Mesodermal cell (in vitro differentiated cells): ENCODE measurements at regions not wholly inside any gene's neighbourhood (a gene's known extent, or its start where the extent isn't known, plus 50 kb on each side); places are given as distances from the start of the nearest gene placed in this dataset.

Source experiments
- H3K27ac ChIP-seq: 2 replicates; pipeline ENCODE4 v1.7.0; 2013; ENCODE audit warnings: mild to moderate bottlenecking, low read depth, low read length, moderate library complexity; ENCODE audit not compliant: severe bottlenecking
- H3K36me3 ChIP-seq: 2 replicates; pipeline ENCODE4 v1.7.1; 2013; ENCODE audit warnings: mild to moderate bottlenecking, low read length, moderate library complexity; ENCODE audit not compliant: control insufficient read depth, insufficient read depth
- H3K4me1 ChIP-seq: one replicate; pipeline ENCODE4 v1.7.1; 2013; ENCODE audit warnings: mild to moderate bottlenecking, low read length; ENCODE audit not compliant: insufficient read depth, control insufficient read depth, poor library complexity, severe bottlenecking
- H3K4me3 ChIP-seq: 2 replicates; pipeline ENCODE4 v1.7.0; 2013; ENCODE audit warnings: low read length, control low read depth, mild to moderate bottlenecking; ENCODE audit not compliant: insufficient read depth, poor library complexity, severe bottlenecking; ENCODE audit errors: extremely low read depth
- H3K9me3 ChIP-seq: 2 replicates; pipeline ENCODE4 v1.7.1; 2013; ENCODE audit warnings: mild to moderate bottlenecking, low read length, moderate library complexity; ENCODE audit not compliant: control insufficient read depth
- WGBS, 2 experiments: methylation state at CpG; one replicate each; pipeline ENCODE4 v1.1.5; 2013; ENCODE audit warnings: missing lambda C conversion rate in 2 of 2; ENCODE audit not compliant: insufficient coverage in 2 of 2; 5-methylcytosine and 5-hydroxymethylcytosine counted together

DNA sequence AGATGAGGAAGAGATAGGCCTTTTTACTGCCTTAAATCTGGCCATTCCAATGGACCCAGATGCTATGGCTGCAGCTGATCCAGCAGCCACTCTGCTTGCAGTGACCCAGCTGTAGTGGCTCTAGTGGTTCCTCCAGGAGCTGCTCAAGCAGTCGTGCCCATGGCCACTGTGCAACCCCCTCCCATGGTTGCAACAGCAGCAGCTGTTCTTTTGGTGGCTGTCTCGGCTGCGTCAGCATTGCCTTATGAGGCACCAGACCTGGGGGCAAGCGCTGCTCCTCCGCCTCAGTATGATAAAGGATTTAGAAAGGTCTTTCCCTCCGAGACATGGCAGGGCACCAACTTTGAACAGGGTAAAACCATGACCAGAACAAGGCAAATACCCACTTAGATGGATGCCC, 384.9 kb upstream of the DCC start:
- Histone ChIP-seq H3K27ac (no peak overlapping the region), H3K4me3 (no peak overlapping the region), H3K4me1 (no peaks in the 10 kb centered on the region), H3K9me3 (no peaks in the 10 kb centered on the region), H3K36me3 (no peaks in the 10 kb centered on the region)
- 92 to 94% methylated on average over 3 to 4 of the region's 6 CpGs for WGBS, 2 experiments

DNA sequence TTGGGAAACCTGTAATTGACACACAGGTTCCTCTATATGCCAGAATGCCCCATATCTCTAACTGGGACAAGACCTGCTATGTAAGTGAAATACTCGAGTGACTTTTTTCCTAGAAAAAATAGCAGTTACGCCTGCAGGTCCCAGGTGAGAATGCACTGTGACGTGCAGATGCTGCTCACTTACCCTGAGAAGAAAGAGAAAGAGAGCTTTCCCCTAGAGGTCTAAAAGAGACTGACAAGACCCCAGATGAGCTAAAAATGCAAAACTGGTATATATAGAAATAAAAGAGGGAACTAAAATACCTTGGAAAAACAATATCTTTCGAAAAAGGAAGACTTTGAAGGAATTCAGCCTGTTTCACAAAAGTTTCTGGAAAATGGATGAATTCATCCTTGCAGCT, 383.0 kb upstream of the DCC start:
- H3K4me3 ChIP-seq: no peak overlapping the region
- WGBS, 2 experiments: 78 to 83% methylated on average over 3 to 4 of the region's 4 CpGs
- no peak overlapping the region for H3K27ac ChIP-seq
- H3K4me1 ChIP-seq: no peaks in the 10 kb centered on the region
- no peaks in the 10 kb centered on the region for H3K9me3 ChIP-seq
- no peaks in the 10 kb centered on the region for H3K36me3 ChIP-seq

DNA sequence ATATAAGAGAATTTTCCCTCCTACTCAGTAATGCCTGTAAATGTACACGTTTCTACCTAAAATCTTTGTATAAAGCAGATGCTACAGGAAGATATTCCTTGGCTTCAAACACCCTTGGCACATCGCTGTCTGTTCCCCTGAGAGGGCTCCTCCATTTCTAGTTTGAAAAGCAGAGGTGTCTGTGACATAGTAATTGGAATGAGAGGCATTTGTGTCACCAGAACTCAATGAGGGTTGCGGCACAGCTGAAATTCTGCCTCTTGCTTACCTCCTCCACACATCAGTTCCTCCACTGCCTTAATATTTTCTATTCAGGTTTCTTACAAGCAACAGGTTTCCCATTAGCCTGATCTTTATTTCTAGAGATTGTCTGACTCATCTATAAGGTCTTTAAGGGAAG, 359.9 kb upstream of the DCC start:
- Histone ChIP-seq H3K9me3 (no peaks in the 10 kb centered on the region), H3K4me3 (no peak overlapping the region), H3K27ac (no peak overlapping the region), H3K36me3 (no peaks in the 10 kb centered on the region), H3K4me1 (no peaks in the 10 kb centered on the region)
- WGBS, 2 experiments: 100% methylated on average over 1 of the region's 3 CpGs; no CpG with 5 or more reads in 1 of the 2 experiments

DNA sequence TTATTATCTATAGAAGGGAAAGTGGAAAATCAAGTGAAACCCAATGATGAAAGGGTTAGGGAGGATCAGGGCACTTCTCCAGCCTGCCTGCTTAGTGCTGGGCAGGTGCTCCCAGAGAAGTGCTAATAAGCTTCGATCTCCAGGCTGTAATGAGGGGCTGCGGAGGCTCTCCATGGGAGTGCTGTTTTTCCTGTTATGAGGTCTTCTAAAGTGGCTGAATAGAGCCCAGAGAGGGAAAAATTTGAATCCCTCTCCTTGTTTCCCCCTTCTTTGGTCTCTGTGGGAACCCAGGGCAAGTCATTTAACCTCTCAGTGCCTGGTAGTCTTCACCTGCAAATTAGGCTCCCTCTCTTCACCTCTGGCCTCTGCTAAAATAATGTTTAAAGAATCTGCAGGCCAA, 351.7 kb upstream of the DCC start:
- H3K4me3 ChIP-seq: no peak overlapping the region
- no peaks in the 10 kb centered on the region for H3K9me3 ChIP-seq
- no peaks in the 10 kb centered on the region for H3K4me1 ChIP-seq
- WGBS, 2 experiments: no CpG with 5 or more reads among the region's 2 CpGs
- H3K36me3 ChIP-seq: no peaks in the 10 kb centered on the region
- no peak overlapping the region for H3K27ac ChIP-seq

DNA sequence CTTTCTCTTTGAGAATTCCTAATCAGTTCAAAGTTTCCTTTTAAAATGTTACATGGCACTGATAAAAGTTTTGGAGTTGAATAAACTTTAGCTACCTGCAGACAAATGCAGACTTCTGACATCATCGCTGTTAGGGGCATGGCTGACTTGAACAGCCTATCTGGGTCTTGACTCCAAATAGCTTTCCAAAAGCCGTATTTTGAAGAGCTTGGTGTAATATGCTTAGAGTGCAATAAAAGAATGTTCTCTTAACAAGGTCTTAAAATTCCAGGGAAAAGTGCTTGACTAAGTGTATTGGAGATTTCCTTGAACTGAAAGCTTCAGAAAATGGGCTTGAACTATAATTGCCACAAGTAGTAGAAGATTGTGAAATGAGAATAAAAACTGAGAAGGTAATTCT, 342.9 kb upstream of the DCC start:
- Histone ChIP-seq H3K27ac (no peak overlapping the region), H3K4me1 (no peaks in the 10 kb centered on the region), H3K9me3 (no peaks in the 10 kb centered on the region), H3K36me3 (no peaks in the 10 kb centered on the region), H3K4me3 (no peak overlapping the region)
- WGBS, 2 experiments: 93 to 100% methylated on average over 1 to 2 of the region's 2 CpGs

DNA sequence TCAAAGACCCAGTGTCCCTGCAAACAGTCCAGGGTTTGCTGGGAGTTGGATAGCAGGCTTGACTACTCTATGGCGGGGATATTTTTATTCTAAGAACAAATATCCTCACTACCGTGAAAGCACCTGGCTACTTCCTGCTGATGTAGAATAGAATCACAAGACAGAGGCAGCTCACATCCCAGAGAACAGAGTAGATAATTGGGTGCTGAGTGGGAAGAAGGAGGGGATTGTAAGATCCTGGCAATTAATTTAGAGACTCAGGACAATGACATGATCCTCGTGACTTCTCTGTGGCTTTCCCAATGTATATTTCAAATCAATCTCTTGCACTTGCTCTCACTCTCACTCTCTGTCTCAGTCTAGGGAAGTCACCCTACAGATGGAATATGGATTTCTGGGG, 341.9 kb upstream of the DCC start:
- H3K36me3 ChIP-seq: no peaks in the 10 kb centered on the region
- no peak overlapping the region for H3K27ac ChIP-seq
- 100% methylated on average over 2 of the region's 3 CpGs; no CpG with 5 or more reads in 1 of the 2 experiments for WGBS, 2 experiments
- no peaks in the 10 kb centered on the region for H3K4me1 ChIP-seq
- H3K4me3 ChIP-seq: no peak overlapping the region
- H3K9me3 ChIP-seq: no peaks in the 10 kb centered on the region

DNA sequence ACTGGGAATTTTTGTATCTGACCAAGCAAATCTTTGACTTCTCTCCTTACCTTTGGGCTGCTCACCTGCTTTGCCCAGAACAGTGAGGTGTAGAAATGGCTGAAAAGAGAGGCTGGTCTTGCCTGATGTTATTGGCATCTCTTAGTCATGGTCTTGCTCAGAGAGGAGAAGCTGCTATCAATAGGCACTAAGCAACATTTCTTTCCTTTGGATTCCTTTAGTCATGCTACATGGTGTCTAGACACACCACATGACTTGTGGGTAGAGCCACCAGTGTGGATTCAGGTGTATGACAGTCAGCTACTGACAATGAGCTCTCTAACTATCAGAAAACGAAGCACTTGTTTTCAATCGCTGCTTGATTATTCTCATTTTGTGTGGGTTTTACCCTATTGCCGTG, 341.3 kb upstream of the DCC start:
- WGBS, 2 experiments: 97 to 99% methylated on average over 3 of the region's 3 CpGs
- H3K4me3 ChIP-seq: no peak overlapping the region
- no peaks in the 10 kb centered on the region for H3K36me3 ChIP-seq
- H3K4me1 ChIP-seq: no peaks in the 10 kb centered on the region
- no peaks in the 10 kb centered on the region for H3K9me3 ChIP-seq
- no peak overlapping the region for H3K27ac ChIP-seq

DNA sequence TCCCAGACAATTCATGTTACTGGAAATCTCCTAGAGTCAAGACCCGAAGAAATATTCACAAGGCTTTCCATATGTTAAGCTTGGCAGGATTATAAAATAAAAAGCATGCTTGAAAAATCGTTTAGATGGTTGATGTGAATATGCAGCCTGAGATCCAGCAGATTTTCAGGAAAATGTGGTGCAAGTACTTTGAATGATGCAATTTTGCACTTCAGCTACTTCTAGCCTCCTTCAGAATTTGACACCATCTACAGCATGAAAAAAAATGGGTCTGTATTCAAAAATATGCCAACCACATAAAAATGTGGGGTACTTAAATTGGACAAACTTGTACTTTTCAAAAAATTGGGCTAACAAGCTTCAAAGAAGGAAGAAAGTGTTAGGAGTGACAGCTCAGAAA, 340.6 kb upstream of the DCC start:
- H3K36me3 ChIP-seq: no peaks in the 10 kb centered on the region
- WGBS, 2 experiments: 79% methylated on average over 2 of the region's 2 CpGs; no CpG with 5 or more reads in 1 of the 2 experiments

DNA sequence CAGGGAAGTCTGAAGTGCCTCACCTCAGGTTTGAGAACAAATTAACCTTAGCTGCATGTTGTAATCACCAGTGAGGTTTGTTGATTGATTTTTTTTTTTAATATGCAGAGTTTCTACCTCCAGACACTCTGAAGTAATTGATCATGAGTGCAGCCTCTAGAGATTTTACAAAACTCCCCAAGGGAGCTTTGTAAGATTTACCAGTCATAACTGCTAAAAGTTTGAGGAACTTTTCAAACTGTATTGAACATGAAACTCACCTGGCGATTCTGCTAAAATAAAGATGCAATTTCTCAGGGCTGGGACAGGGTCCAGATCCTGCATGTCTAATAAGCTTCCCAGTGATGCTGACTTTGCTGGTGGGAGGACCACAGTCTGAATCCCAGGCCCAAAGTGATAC, 339.6 kb upstream of the DCC start:
- Histone ChIP-seq H3K9me3 (no peaks in the 10 kb centered on the region), H3K27ac (no peak overlapping the region), H3K4me1 (no peaks in the 10 kb centered on the region), H3K4me3 (no peak overlapping the region), H3K36me3 (no peaks in the 10 kb centered on the region)
- WGBS, 2 experiments: 67 to 100% methylated on average over 1 of the region's 1 CpG

More for the DNA sequence above, 340.6 kb upstream of the DCC start:
- no peak overlapping the region for H3K4me3 ChIP-seq
- H3K4me1 ChIP-seq: no peaks in the 10 kb centered on the region
- no peaks in the 10 kb centered on the region for H3K9me3 ChIP-seq
- H3K27ac ChIP-seq: no peak overlapping the region

DNA sequence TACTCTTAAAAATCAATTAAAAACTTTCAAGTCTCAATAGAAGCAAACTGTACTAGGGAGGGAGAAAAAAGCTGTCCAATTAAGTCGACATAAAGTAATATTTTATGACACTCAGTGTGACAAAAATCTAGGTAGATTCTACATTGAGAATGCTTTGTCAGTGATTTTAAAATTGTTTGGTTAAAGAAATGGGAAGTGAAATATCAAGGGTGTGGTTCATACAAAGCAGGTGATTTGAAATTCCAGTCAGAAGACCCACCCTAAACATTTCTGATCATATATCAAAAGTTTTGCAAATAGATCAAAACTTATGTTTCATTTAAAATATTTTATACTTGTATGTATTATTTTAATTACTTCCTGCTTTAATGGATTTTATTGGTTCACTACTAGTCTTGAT, 338.9 kb upstream of the DCC start:
- Histone ChIP-seq H3K27ac (no peak overlapping the region), H3K36me3 (no peaks in the 10 kb centered on the region), H3K4me1 (no peaks in the 10 kb centered on the region), H3K4me3 (no peak overlapping the region), H3K9me3 (no peaks in the 10 kb centered on the region)
- WGBS, 2 experiments: 78 to 100% methylated on average over 1 of the region's 1 CpG

DNA sequence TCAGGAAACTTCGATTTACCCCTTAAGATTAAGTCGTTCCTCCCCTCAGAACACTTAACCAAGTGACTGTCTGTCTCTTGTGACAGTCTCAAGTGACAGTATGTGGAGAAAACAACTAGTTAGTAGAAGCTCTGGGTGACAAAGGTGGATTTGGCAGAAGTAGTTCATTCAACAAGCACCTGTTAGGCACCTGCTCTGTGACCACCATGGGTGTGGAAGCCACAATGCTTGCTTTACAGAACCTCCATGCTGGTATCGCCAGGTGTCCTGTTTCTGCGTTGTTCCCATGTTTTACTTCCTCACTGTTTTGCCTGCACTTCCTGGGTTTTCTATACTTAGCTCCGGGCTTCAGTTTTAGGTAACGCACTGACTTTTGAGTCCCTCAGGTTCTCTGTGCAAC, 337.4 kb upstream of the DCC start:
- H3K36me3 ChIP-seq: no peaks in the 10 kb centered on the region
- WGBS, 2 experiments: 91 to 96% methylated on average over 4 of the region's 6 CpGs
- no peak overlapping the region for H3K27ac ChIP-seq
- H3K9me3 ChIP-seq: no peaks in the 10 kb centered on the region
- no peaks in the 10 kb centered on the region for H3K4me1 ChIP-seq
- H3K4me3 ChIP-seq: no peak overlapping the region

DNA sequence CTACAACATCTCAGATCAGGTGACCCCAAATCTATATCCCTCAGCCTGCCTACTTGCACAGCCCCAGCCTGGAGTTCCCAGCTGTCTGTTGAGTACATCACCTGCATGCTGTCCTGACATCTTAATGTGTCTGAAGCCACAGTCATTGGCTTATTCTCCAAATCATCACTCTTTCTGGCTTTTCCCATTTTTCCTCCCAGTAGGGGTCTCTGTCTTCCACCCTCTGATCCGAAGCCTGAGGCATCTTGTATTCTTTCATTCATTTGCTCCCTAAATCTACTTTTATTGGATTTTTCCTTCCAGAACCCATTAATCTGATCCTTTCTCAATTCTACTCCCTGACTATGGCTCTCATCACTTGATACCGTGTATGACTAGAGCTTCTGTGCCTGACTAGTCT, 332.9 kb upstream of the DCC start:
- 29 to 47% methylated on average over 1 of the region's 2 CpGs for WGBS, 2 experiments
- no peak overlapping the region for H3K4me3 ChIP-seq

More for the DNA sequence above, 332.9 kb upstream of the DCC start:
- Histone ChIP-seq H3K36me3 (no peaks in the 10 kb centered on the region), H3K4me1 (no peaks in the 10 kb centered on the region), H3K9me3 (no peaks in the 10 kb centered on the region), H3K27ac (no peak overlapping the region)
